ENCODE measurements at regions not wholly inside any gene's neighbourhood (a gene's known extent, or its start where the extent isn't known, plus 50 kb on each side); places are given as distances from the start of the nearest gene placed in this dataset.

DNA sequence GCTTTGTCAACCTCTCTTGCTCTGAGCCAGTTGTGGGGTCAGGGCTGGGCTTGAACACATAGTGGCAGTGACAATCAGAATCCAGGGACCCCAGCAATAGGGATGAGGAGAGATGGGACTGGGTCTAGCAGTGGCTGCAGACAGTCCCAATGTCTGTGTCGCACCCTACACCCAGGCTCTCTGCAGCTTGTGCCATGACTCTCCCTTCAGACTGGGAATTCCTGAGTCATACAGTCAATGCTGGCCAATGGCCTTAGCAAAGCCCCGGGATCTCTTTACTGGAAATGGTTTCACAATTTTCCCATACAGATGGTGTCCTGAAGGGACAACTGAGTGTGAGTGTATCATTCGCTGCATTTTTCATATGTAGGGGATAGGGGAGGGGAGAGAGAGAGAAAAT, 74.2 kb upstream of the CELF4 start:
- Histone ChIP-seq H3K27me3 (replicated peaks in 1 of 7) (no peaks in the 10 kb centered on the region), H3K27ac (no peak overlapping the region), H3K36me3 (no peaks in the 10 kb centered on the region), H3K4me1 (no peaks in the 10 kb centered on the region), H3K4me3 (no peak overlapping the region), H3K9me3 (peaks cover 0 to 26% (median 9%) of the 10 kb centered on the region in 8 donors)
- TF ChIP-seq POLR2A (IDR thresholded peaks at IDR 0.05) (no peak), POLR2AphosphoS5 (IDR thresholded peaks at IDR 0.05) (no peak), CTCF (IDR thresholded peaks at IDR 0.05 in 8 of 11, conservative IDR thresholded peaks at IDR 0.05 in 3 of 11) (no peak)
- intact Hi-C loops (cut with DNase I; ENCODE audit: low total_unique reads), result no loop called here
- DNase-seq, result no peak
- WGBS, 5 donors, result 66 to 81% (median 80%) methylated on average over 3 of the region's 3 CpGs

- peaks cover 0 to 3% (median 0%) of the 10 kb centered on the region in 8 donors for H3K9me3 ChIP-seq
- DNase-seq, result no peak
- intact Hi-C loops (cut with DNase I; ENCODE audit: low total_unique reads), result no loop called here
- no peaks in the 10 kb centered on the region for H3K4me1 ChIP-seq
- TF ChIP-seq POLR2AphosphoS5 (IDR thresholded peaks at IDR 0.05), result no peak
- no peak for TF ChIP-seq POLR2A (IDR thresholded peaks at IDR 0.05)
- no peak for TF ChIP-seq CTCF (IDR thresholded peaks at IDR 0.05 in 8 of 11, conservative IDR thresholded peaks at IDR 0.05 in 3 of 11)
- H3K4me3 ChIP-seq, result no peak overlapping the region
- 67 to 82% (median 76%) methylated on average over 4 of the region's 4 CpGs for WGBS, 5 donors
- H3K36me3 ChIP-seq, result no peaks in the 10 kb centered on the region
- H3K27ac ChIP-seq, result no peak overlapping the region
- H3K27me3 ChIP-seq (replicated peaks in 1 of 7), result no peaks in the 10 kb centered on the region
These were observed 71.9 kb upstream of the CELF4 start for GRCh38 chr18:37637478-37637850.

GRCh38 chr18:37636831-37637477, 71.4 kb upstream of the CELF4 start:
- H3K4me1 ChIP-seq, result no peaks in the 10 kb centered on the region
- WGBS, 5 donors, result 80 to 90% (median 86%) methylated on average over 8 of the region's 8 CpGs
- H3K36me3 ChIP-seq, result no peaks in the 10 kb centered on the region
- H3K9me3 ChIP-seq, result peaks cover 0 to 3% (median 0%) of the 10 kb centered on the region in 8 donors
- H3K27ac ChIP-seq, result no peak overlapping the region
- no peak for DNase-seq
- TF ChIP-seq CTCF (IDR thresholded peaks at IDR 0.05 in 8 of 11, conservative IDR thresholded peaks at IDR 0.05 in 3 of 11) (no peak), POLR2AphosphoS5 (IDR thresholded peaks at IDR 0.05) (no peak), POLR2A (IDR thresholded peaks at IDR 0.05) (no peak)
- intact Hi-C loops (cut with DNase I; ENCODE audit: low total_unique reads), result no loop called here
- H3K27me3 ChIP-seq (replicated peaks in 1 of 7), result no peaks in the 10 kb centered on the region
- H3K4me3 ChIP-seq, result no peak overlapping the region

GRCh38 chr18:37634516-37634915, 68.9 kb upstream of the CELF4 start:
- 88 to 97% (median 91%) methylated on average over 2 of the region's 2 CpGs for WGBS, 5 donors
- intact Hi-C loops (cut with DNase I; ENCODE audit: low total_unique reads), result no loop called here
- H3K27ac ChIP-seq, result no peak overlapping the region
- no peaks in the 10 kb centered on the region for H3K36me3 ChIP-seq
- no peaks in the 10 kb centered on the region for H3K4me1 ChIP-seq
- no peaks in the 10 kb centered on the region for H3K27me3 ChIP-seq (replicated peaks in 1 of 7)
- DNase-seq, result no peak
- H3K4me3 ChIP-seq, result no peak overlapping the region
- TF ChIP-seq POLR2A (IDR thresholded peaks at IDR 0.05), result no peak
- no peak for TF ChIP-seq CTCF (IDR thresholded peaks at IDR 0.05 in 8 of 11, conservative IDR thresholded peaks at IDR 0.05 in 3 of 11)
- TF ChIP-seq POLR2AphosphoS5 (IDR thresholded peaks at IDR 0.05), result no peak
- H3K9me3 ChIP-seq, result no peaks in the 10 kb centered on the region
